ENCODE measurements at regions not wholly inside any gene's neighbourhood (a gene's known extent, or its start where the extent isn't known, plus 50 kb on each side); places are given as distances from the start of the nearest gene placed in this dataset.

DNA sequence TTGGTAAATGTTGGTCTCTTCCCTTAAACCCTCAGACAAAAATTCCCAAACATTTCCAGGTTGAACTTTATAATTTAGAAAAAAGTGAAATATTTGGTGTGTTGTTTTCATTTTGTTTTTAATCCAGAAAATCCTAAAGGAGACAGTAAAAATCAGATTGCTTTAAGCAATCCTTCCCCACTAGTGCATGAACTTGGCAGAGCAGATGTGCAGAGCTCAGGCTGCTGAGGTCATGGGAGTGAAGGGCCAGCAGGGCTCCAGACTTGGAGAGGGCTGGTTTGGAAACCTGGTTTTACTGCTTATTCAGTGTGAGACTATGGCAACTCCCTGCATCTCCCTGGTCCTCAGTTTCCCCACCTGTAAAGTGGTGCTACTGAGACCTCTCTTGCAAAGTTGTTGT lies 66.7 kb upstream of the TEX51 start:
- TF ChIP-seq CTCF (IDR thresholded peaks at IDR 0.05), result no peak
- no peak for TF ChIP-seq EZH2phosphoT487 (IDR thresholded peaks at IDR 0.05)
- TF ChIP-seq EZH2 (IDR thresholded peaks at IDR 0.05), result no peak
